Stimulated activated CD4-positive, alpha-beta T cell treated with anti-CD3 and anti-CD28 coated beads, Interleukin-1b, Interleukin-23, amount 100 ng/mL, for 4 hours (primary cell): ENCODE measurements at regions not wholly inside any gene's neighbourhood (a gene's known extent, or its start where the extent isn't known, plus 50 kb on each side); places are given as distances from the start of the nearest gene placed in this dataset.

Experiments used
- DNase-seq, 2 donors: peaks; one replicate each; pipeline ENCODE4 v3.0.0-alpha.2; 2020; ENCODE audit warnings: low read depth in 2 of 2

DNA sequence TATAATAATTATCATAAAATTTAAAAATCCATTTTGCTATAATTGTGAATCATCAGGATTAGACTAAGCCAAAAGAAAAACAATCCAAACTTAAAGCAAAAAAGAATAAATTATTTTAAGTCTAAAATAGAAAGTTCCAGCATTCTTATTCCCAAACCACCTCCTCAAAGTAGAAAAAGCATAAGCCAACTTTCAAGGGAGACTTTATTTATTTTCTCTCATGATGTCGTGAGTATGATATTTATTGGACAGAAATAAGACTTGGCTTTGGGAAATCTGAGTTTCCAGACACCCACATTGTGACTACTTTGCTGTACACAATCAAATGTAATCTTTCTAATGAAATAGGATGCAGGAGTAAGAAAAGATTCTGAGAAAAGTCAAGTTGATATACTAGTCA is 372.1 kb downstream of the MTRR start:
- no peak for DNase-seq

DNA sequence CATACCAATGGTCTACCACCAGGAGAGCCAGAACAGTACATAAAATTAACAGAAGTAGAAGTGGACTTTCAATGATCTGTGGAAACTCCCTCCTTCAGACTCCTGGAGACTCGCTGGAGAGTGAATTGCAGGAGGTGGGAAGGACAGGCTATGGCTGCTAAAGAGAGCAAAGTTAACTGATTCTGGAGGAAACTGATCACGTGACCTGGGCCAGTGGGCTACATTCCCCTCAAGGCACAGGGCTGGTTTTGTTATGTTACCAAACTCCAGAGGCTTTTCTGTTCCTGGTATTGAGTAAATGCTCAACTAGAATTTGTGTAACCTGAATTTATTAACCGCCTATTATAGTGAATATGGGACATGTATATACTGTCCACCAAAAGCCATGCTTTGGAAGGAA is 372.6 kb downstream of the MTRR start:
- DNase-seq = no peak

DNA sequence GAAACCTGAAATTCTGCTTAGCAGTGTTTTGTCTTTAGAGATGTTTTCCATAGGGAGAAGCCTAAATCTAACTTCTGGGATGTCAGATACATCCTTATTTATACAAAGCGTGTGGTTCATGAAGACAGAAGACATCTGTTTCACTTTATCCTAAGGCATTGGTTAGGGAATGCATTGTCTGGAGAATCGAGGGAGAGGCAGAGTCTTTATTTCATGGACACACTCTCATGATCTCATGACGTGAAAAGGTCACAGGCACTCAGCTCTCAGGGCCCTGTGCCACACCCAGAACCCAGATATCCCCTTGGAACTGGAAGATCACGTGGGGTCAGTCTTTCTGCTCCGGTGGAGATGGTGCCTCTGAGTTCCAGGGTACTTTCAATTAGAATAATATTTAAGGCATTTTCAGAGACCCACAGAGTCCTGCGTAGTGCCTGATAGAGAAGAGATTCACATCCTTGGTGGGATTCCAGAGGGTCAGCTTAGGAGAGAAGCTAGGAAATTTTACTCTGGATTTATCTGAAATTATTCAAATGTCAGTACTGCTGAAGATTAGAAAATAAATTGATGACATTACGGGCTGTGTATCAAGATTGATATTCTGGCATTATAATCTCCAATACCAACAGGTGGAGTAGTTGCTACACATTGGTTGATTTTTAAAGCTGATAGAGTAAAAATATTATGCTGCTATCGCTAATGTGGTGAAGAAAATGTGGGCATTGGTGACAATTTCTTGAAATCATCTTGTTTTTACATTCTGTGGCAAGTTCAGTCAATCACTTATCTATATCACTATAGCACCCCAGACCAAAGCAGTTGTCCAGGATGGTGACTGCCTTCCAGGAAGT is 378.3 kb downstream of the MTRR start:
- DNase-seq = no peak

DNA sequence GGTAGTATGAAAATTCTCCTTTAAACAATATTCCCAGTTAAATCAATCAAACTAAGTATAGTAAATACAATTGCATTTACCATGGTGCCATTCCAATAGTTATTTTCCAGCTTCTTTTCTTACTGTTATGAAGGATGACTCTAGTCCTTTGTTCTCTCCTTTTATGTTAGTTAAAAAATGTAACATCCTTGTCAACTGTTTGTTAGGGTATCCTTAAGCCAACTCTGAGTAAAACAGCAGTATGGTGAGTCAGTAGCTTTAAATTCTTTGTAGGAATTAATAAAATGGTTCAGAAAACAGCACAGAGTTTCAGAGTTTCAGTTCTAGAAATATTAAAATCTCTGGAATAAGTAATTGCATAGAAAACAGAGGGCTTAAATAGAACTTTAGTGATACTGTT is 384.4 kb downstream of the MTRR start:
- no peak for DNase-seq

DNA sequence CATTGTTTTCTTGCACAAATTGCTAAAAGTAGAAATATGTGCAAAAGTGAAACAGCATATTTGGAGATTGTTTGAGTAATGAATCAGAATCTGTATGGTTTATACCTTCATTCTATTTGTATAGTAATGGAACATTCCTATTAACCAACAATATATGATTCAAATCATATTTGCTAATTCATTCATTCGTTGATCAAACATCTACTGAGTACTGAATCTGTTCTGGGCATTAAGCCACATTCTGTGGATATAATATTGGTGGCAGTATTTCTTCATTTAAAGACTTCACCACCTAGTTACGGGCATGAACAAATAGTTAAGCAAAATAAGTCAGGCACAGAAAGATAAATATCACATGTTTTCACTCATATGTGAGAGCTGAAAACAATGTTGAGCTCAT is 385.7 kb downstream of the MTRR start:
- DNase-seq = no peak

DNA sequence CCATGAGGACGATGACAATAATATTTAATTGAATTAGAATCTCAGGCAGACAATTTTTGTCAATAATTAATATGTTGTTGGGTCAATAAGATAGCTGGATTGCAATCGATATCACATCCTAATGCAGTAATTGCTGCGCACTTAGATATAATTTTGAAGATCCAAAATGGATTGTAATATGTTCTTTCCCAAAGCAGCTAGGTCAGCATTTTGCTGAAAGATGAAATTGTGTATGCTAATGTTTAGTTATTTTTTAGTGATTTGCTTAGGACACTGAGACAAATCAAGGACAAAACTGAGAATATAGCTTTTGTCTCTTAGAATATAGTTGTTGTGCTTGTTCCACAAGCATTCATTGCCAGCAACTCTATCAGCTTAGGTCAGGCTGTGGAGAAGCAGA is 389.9 kb downstream of the MTRR start:
- DNase-seq = no peak

DNA sequence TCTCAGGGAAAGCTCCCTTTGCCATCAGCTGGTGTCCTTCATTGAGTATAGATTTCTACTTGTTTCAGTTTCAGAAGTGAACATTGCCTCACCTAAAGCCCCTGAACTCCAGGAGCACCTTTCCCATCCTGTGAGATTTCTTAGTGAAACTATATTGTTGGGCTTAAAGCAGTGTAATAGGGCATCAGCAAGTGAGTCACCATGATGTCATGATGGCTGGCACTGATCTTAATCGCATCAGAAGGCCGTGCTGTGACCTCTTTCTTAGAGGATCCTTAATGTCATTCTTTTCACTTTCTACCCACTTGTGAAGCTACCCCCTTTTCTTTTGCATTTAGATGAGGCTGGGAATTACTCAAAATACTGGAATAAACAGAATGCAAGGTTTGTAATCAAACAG is 401.3 kb downstream of the MTRR start:
- DNase-seq = no peak

DNA sequence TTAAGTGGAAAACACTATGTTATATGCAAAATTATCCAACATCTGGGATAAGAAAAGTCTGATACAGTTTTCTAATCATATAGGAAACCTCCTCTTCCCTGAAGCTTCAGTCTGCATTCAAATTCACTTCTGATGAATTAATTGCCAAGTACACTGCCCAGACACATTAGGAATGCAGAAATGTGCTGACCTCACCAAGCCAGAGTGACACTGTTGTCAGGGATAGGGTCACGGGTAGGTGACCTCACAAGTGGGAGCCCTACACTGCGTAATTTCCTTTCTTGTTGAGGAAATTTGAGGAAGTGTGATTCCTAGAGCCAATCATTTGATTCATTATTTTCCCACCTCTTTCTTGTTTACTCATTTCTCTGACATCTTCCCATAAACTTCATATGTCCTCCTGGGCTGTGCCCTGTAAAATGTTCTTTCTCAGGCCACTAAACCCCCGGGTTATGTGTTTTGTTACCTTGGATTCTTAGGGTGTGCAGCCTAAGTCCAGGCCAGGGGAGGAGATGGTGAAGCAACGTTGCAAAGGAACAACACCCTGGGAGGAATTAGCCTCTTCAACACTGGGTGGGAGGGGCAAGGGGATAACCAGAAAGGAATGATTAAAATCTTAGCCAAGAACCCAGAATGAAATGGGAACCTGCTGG is 411.9 kb downstream of the MTRR start:
- DNase-seq = no peak

DNA sequence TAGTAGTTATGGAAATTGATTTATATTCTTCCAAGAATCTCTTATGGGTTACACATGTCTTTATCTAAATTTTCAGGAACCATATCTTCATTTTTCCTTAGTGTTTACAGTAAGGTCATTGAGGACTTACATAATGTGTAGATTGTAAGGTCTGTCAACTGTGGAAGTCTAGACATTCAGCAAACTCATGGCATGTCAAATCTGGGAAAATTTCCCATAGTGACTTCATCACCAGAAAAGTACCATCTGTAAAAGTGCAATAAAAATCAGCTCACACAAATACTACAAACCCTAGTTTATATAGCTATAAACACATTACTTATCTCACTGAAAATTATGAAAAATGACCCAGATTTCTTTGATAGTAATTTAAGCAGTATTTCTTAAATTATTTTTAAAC is 419.4 kb downstream of the MTRR start:
- DNase-seq = no peak

DNA sequence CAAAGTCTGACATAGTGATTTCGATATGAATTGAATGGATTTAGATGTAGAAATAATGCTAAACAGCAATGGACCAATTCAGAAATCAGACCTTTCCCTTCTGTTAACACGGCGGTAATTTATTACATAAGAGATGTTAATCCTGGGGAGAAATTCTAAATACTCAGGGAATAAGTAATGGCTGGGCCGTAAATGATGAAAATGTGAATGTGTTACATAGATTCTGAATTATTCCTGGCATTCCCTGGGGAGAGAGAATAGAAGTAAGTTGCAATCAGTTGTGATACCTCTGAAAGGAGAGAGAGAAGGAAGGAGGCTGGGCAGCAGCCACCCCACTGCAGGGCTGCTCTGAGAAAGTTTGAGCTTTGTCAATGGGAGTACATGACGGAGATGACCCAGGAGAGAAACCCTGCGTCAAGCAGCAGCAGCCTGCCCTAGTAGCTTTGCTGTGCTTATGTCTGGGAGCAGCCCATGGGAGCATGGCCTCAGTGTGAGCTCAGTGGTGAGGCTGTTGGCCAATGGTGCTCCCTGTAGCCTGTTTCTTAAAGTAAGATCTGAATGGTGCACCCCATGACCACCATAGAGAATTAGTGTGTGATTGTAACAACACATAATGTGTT is 420.1 kb downstream of the MTRR start:
- no peak for DNase-seq

DNA sequence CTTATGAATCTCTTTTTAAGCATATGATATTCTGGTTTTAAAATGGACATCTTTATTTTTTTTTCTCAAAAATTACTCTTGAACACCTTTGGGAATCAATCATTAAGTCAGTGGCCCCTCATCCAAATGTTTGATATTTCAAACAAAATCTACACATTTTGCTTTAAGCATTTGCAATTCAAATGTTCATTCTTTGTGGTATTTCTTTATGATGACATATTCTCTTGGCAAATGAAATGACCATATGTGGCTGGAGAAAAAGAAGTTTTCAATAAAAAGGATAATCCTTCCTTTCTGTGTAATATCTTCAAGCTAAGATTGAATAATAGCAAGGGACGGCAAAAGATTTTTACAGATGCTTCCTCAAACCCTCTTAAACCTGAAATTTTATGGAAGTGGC is 420.8 kb downstream of the MTRR start:
- DNase-seq = no peak

DNA sequence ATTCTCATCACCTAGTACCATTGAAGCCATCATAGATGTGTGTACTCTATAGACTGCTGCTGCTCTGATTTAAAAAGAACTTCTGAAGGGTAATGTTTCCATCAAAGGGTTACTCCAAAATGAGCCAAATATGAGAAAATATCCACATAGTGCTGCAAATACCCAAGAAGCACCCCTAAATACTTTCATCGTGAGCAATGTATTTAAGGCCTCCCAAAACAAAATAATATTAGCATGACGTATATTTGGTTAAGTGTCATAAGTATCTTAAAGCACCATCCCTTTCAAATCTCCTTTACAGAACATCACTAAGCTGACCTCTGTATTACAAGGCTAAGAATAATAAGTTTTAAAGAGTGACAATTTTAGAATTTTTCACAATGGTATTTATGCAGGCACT is 421.8 kb downstream of the MTRR start:
- no peak for DNase-seq

DNA sequence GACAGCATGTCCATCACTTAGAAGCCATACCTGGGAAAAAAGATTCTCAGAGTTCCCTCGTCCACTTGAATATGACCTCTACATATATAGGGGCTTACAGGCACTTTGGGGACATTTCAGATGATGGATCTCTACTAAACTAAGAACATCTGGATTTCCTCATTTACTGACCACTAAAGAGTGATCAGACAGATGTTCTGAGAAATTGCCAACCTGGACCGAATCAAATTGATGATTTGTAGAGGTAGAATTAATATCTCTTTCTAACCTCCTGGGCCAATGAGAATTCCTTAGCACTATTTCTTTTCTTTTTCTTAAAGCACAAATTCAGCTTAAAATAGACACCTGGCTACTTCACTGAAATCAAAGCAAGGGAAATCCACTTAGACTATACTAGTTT is 422.7 kb downstream of the MTRR start:
- no peak for DNase-seq

DNA sequence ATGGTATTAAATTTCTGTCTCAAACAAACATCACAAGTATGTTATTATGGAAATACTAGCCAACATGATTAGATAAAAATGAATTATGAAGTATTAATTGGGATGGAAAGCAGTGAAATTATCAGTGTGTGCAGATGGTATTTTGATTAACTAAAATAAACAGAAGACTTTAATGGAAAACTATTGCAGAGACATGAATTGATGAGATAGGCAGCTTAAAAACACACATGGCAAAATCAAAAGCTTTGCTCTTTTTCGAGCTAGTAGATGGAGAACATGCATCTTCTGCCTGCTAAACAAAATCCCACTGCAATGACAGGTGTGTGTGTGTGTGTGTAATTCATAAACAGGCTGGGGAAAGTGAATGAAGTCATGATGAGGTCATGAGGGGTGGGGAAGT is 426.2 kb downstream of the MTRR start:
- DNase-seq = no peak

DNA sequence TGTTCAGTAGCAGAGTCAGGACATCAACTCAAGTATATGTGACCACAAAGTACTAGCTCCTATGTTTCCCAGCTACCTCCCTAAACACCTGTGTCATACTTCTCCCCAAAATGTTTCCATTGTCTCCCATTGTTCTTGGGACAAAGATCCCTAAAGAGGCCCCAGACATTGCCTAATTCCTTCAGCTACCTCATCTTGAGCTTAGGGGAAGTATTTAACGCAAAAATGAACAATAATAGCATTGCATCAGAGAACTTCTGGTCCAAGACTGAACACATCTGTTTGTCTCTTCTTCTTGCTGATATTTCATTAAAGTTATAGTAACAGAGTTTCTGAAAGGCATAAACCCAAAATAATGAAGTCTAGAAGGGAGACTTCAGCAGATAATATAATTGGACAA is 430.8 kb downstream of the MTRR start:
- no peak for DNase-seq

DNA sequence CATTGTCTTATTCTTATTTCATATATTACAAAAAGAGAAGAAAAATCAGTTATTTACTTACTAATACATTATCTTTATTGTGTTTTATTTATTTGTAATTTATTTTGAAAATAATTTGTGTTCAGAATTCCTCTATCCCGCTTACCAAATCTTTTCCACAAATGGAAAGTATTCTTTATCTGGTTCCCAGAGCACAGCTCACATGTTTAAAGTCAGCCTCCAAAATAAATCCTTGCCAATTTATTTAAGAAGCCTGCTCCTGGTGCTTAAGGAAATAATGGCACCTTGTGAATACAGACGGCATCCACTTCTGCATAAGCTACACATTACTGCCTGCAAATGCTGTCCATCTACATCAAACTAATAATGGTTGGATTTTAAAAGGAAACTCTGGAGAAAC is 435.4 kb downstream of the MTRR start:
- DNase-seq = no peak

DNA sequence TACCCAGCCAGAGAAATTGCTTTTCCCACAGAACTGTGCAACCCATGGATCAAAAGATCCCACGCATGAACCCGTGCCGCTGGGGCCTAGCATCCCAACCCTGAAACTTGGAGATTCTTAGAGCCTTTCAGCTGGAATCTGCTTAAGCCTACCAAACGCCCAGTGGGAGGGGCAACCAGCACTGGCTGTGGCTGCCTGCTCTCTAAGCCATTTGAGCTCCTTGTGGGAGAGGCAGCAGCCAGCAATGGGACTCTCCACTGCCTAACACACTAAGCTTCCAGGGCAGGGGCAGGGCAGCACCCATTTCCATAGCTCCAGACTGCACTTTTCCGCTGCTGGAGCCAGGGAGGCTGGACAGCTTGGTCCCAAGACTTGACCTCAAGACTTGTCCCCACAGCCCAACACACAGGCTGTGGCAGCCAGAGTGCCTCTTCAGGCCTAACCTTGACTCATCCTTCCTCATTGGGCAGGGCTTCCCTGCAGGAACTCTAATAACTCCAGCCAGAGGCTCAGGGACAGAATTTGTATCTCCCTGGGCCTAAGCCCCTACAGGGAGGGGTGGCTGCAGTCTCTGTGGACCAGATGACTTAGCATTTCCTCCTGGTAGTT is 437.4 kb downstream of the MTRR start:
- DNase-seq = no peak

DNA sequence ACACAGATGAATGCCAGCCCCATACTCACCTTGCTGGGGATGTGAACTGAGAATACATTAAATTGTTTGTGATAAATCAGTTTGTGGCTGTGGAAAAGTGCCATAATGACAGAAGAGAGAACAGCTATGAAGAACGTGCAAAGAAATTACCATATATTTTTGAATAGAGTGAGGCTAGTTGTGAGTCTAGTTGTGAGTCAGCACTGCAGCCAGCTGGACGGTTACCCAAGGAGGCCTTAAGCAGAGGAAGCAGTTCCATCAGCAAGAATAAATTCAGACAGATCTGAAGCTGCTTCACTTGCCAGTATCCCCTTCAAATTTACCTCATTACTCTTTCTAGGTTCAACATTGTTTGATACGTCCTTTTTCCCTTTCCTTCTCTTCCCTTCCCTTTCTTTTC is 446.0 kb downstream of the MTRR start:
- DNase-seq = no peak

DNA sequence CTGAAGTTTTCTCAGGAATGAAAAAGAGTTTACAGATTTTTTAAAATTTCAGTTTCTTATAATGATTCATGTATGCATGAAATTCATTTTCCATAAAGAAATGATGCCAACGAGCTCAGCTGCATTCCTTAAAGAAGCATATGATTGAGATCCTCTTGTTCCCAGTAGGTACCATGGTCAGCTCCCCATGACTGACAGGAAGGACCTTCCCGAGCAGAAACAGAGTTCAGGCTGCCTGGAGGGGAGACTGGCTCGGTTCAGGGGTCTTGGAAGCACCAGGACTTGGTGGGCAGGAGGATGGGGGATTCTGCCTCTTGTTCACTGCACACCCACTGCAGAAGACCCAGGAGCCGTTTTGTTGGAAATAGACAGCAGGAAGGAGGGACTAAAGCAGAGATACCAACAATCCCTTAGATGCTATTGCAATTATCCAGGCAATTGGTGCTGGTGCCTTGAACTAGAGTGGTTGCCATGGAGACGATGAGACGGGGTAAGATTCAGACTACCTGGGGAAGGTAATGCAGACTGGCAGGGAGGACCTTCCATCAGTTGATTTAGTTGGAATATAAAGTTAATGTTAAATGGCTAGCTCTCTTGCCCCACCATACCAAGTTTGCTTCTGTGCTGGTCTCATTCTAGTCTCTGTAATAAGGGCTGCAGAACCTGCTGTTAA is 447.8 kb downstream of the MTRR start:
- DNase-seq = no peak

DNA sequence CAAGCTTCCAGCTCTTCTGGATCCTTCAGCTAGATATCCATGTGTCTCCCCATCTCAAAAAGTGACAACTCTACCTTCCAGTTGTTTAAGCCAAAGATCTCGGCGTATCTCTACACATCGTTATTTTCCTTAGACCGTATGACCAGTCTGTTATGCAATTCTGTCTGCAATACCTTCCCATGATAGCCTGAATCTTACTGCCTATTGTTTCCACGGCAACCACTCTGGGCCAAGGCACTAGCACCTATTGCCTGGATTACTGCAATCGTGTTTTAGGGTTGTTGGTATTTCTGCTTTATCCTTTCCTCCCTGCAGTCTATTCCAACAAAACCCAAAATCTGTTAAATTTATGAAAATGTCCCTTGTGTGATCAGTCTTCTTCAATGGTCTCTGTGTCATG is 448.4 kb downstream of the MTRR start:
- DNase-seq = no peak

DNA sequence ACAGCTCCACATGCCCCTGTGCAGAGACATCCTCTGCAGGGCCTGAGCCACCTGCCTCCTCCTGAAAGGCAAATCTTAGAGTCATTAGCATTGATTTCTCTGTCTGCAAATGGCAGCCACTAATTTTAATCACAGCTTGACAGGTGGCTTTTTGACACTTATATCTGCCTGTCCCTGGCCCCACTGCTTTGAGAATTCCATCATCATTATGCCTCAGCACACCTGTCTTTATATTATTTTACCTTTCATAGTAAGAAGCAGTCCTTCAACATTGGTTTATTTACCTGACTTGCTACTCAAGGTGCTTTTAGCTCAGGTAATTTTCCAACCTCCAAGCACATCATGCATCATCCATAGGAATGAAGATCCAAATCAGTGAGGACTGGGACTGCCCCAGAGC is 451.3 kb downstream of the MTRR start:
- no peak for DNase-seq

DNA sequence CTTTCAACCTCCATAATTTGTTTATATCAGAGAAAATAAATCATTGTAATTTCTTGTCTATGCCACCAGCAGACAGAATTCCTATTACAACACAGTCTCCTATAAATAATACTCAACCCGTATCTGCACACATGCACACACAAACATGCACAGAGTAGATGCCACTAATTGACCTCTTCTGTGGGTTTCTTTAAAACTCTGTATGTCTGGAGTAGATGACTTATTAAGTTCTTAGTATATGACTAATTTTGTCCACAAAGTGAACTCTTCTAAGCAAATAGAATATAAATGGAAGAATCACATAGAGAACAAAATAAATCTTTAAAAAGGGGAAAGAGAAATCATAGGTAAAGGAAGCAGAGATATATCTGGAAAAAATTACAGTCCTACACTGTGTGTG is 452.3 kb downstream of the MTRR start:
- no peak for DNase-seq
